ENCODE measurements at regions not wholly inside any gene's neighbourhood (a gene's known extent, or its start where the extent isn't known, plus 50 kb on each side); places are given as distances from the start of the nearest gene placed in this dataset.

GRCh38 chr10:78140066-78140630 lies 106.5 kb downstream of the RPS24 start:
- POLR2A ChIA-PET: no interaction called here
- H3K4me3 ChIP-seq (replicated peaks in 1 of 2; ENCODE audit: low read depth in 1 of 2, low read length in 2 of 2): no peak overlapping the region
- TF ChIP-seq ATF3 (IDR thresholded peaks at IDR 0.05) (no peak), JUND (IDR thresholded peaks at IDR 0.05) (no peak), CBX3 (IDR thresholded peaks at IDR 0.05; ENCODE audit: low read depth) (no peak), ZNF274 (IDR thresholded peaks at IDR 0.05; ENCODE audit: low read depth, low read length) (no peak), REST (IDR thresholded peaks at IDR 0.05; ENCODE audit: low read depth) (no peak), POLR2A (IDR thresholded peaks at IDR 0.05; ENCODE audit: borderline replicate concordance, extremely low read depth, insufficient read depth, insufficient read length) (no peak), MAX (IDR thresholded peaks at IDR 0.05) (no peak), RAD21 (IDR thresholded peaks at IDR 0.05; ENCODE audit: low read depth) (no peak), EZH2phosphoT487 (IDR thresholded peaks at IDR 0.05; ENCODE audit: borderline replicate concordance) (no peak), EGR1 (IDR thresholded peaks at IDR 0.05; ENCODE audit: low read depth) (no peak), POLR2AphosphoS5 (IDR thresholded peaks at IDR 0.05; ENCODE audit: low read depth, low read length) (no peak), ZBTB33 (IDR thresholded peaks at IDR 0.05; ENCODE audit: extremely low read depth, insufficient replicate concordance, low read length) (no peak), EZH2 (IDR thresholded peaks at IDR 0.05) (no peak), TCF7L2 (IDR thresholded peaks at IDR 0.05; ENCODE audit: borderline replicate concordance, extremely low read depth, insufficient read depth, insufficient read length) (no peak), CTCF (IDR thresholded peaks at IDR 0.05 in 2 of 3, conservative IDR thresholded peaks at IDR 0.05 in 1 of 3; ENCODE audit: borderline replicate concordance in 1 of 3, insufficient read depth in 1 of 3, low read depth in 2 of 3, low read length in 2 of 3) (no peak), FOSL1 (IDR thresholded peaks at IDR 0.05; ENCODE audit: low read depth) (no peak)
- H3K36me3 ChIP-seq (ENCODE audit: control insufficient read depth in 1 of 2, insufficient read depth in 2 of 2, low read length in 2 of 2): no peaks in the 10 kb centered on the region
- no peaks in the 10 kb centered on the region for H3K9me3 ChIP-seq (ENCODE audit: control insufficient read depth in 1 of 2, insufficient read depth in 1 of 2, low read depth in 1 of 2, low read length in 2 of 2)
- H3K27me3 ChIP-seq (ENCODE audit: insufficient read depth, low read length): peaks cover 38% of the 10 kb centered on the region; the same call in 1 of the 2 replicates
- no peaks in the 10 kb centered on the region for H3K9me2 ChIP-seq (ENCODE audit: insufficient read depth)
- intact Hi-C loops (cut with micrococcal nuclease): no loop called here
- H3K4me1 ChIP-seq (ENCODE audit: control insufficient read depth in 1 of 2, insufficient read depth in 2 of 2, low read length in 2 of 2): no peaks in the 10 kb centered on the region
- H3K27ac ChIP-seq (ENCODE audit: low read depth, low read length): no peak overlapping the region
- no peaks in the 10 kb centered on the region for H4K20me1 ChIP-seq (ENCODE audit: insufficient read depth)
- ATAC-seq (no peak), DNase-seq (ENCODE audit: low read depth, low spot score) (no peak)
- no peak overlapping the region for H3K4me2 ChIP-seq (ENCODE audit: low read length)
- CTCF ChIA-PET: no interaction called here
- RAD21 ChIA-PET (ENCODE audit: low non-redundant PET in 1 of 2, low total read pairs in 2 of 2, uncharacterized antibody in 2 of 2, unreplicated experiment in 2 of 2): no interaction called here
- no peak overlapping the region for H3K9ac ChIP-seq (ENCODE audit: low read length)
- no peak overlapping the region for H2AFZ ChIP-seq (ENCODE audit: low read depth, low read length, poor library complexity, severe bottlenecking)
- no peaks in the 10 kb centered on the region for H3K79me2 ChIP-seq (ENCODE audit: insufficient read depth, low read length)
- BruUV-seq (replicated peaks): no TSS peak

All from HCT116 (cell line).